HS-27A (cell line): ENCODE measurements at regions not wholly inside any gene's neighbourhood (a gene's known extent, or its start where the extent isn't known, plus 50 kb on each side); places are given as distances from the start of the nearest gene placed in this dataset.

Source experiments
- DNase-seq: peaks from one replicate; pipeline ENCODE4 v3.0.0-alpha.2; 2012; ENCODE audit warnings: low read depth, missing footprints

DNA sequence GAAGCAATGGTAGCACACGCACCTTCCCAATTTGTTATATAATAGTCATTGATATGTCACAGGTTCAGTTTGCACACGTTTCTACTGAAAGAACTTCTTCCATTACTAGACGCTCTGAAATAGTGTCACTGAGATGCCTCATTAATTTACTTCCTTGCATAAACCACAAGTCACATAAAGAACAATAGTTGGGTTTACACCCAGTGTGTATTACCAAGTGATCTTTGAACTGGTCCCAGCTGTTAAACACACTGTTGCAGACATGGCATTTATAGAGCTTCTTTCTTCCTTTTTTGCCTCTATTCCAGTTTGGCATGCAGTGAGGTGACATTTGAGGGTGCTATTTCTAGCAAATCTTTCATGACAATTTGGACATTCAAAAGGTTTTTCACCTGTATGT, 245.3 kb downstream of the EPM2A start:
- no peak for DNase-seq

DNA sequence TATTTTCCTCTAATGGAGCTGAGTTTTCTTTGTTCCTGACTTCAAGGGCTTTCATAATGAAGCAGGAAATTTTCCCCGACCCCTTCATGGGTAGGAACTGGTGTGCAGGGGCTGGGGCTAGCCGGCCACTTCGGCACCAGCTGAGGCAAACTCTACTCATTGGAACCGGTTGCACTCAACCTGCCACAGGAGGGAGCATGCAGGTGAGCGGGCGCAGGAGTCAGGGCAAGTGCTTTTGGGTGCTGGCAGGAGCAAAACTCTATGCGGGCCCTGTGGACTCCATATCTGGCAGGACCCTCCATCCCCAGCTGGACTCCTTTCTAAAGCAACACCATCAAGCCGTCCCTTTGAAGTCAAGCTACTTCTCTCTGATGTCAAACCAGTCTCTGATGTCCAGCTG, 244.2 kb downstream of the EPM2A start:
- DNase-seq, result no peak

DNA sequence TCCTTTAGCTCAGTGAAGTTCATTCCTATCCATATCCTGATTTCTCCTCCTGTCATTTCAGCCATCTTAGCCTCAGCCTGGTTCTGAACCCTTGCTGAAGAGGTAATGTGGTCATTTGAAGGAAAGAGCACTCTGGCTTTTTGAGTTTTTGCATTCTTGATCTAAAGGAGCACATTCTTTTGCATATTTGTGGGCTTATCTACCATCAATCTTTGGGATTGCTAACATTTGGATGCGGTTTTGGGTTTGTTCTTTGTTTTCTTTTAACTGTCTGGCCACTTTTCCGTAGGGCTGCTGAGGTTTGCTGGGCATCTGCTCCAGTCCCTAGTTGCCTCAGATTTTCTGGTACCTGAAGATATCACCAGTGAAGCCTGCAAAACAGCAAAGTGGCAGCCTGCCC, 238.3 kb downstream of the EPM2A start:
- DNase-seq, result peak; percentile 12

DNA sequence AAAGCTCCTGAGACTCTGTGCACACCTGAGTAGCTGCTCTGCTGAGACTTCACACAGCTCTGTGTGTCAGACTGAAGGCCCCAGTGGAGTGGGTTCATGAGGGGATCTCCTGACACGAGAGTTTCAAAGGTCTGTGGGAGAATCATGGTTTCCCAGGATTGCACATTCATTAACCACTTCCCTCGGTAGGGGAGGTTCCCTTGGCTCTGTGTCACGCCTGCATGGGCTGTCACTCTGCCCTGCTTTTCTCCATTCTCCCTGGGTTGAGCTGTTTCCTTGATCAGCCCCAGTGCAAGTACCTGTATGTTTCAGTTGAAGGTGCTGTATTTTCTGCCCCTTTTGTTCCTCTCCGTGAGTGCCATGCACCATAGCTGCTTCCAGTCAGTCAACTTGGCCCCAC, 236.9 kb downstream of the EPM2A start:
- no peak for DNase-seq

- DNase-seq, result no peak
Observed at GRCh38 chr6:145502416-145502815, 232.9 kb downstream of the EPM2A start.

DNA sequence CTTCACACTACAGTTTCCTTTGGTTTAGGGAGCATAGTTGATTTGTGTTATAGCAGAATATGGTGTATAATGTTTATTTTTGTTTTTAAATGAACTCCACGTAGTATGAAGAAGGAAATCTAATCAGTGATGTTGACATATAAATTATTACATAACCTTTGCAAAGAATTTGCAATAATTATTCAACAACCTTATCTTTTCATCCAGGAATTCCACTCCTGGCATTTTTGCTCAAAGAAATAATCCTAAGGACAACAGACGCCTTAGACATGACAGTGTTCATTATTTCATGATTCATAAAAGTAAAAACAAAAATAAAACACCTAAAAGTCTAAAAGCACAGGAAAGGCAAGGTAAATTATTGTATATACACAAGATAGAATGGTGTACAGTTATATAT, 229.2 kb downstream of the EPM2A start:
- DNase-seq, result no peak

DNA sequence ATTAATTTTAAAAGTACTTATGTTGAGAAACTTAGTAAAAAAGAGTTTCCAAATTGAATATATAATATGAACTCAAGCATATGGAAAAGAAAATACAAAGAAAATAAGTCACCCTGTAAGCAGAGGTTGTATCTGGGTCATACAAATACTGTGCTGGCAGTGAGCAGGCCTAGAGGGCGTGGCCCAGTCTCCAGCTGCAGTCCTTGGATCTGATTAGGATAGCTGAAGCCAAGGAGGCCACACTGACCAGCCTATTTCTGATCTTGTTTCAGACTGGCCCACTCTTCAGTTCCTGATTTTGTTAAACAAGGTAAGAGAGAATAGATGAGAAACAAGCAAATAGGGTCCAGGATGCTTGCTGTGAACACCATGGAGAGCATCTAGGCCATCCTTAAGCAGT, 228.8 kb downstream of the EPM2A start:
- DNase-seq, result no peak

- DNase-seq, result no peak
Observed at GRCh38 chr6:145507239-145507638, 228.1 kb downstream of the EPM2A start.

DNA sequence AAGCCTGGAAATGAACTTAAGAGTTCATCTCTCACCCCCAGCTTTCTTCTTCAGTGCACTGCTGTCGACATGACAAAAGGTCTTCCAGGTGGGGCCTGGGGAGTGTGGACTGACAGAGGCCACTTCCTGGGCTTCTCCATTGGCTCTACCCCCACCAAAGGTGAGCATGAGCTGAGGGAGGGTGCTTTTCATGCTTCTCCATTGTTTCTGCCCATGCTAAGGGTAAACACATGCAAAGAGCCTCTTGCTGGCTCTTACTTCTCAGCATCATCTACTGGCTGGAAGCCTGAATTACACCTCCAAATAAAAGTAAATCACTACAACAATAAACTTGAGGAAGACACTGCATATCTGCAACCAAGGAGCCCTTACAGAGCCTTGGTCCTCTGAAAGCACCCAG, 227.2 kb downstream of the EPM2A start:
- DNase-seq, result no peak

DNA sequence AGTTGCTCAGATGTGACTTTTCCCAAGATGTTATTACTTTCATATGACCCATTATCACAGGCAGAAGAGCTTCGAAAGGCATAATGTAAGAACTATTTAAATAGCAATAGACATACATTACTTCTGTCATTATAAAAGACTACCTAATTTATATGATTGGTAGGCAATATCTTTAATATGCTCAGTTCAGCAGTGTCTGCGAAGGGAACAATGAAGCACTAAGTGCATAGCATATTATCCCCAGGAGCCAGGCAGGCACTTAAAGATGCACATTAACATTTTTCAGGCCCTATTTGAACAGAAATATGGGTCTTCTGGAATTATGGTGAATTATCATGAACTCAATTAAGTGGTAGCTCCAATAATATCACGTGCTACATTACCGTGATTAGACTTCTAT, 217.8 kb downstream of the EPM2A start:
- no peak for DNase-seq

DNA sequence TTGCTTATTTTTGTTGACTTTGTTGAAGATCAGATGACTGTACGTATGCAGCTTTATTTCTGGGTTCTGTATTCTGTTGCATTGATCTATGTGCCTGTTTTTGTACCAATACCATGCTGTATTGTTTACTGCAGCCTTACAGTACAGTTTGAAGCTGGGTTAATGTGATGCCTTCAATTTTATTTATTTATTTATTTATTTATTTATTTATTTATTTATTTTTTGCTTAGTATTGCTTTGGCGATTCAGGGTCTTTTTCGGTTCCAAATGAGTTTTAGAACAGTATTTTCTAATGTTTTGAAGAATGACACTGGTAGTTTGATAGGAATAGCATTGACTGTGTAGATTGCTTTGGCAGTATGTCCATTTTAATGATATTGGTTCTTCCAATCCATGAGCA, 210.3 kb downstream of the EPM2A start:
- no peak for DNase-seq

GRCh38 chr6:145529582-145529981, 205.7 kb downstream of the EPM2A start:
- DNase-seq, result no peak

- DNase-seq, result no peak
Observed at GRCh38 chr6:145530454-145530853, 204.9 kb downstream of the EPM2A start.

- DNase-seq, result no peak
Observed at GRCh38 chr6:145531032-145531431, 204.3 kb downstream of the EPM2A start.

- no peak for DNase-seq
Observed at GRCh38 chr6:145531822-145532221, 203.5 kb downstream of the EPM2A start.

DNA sequence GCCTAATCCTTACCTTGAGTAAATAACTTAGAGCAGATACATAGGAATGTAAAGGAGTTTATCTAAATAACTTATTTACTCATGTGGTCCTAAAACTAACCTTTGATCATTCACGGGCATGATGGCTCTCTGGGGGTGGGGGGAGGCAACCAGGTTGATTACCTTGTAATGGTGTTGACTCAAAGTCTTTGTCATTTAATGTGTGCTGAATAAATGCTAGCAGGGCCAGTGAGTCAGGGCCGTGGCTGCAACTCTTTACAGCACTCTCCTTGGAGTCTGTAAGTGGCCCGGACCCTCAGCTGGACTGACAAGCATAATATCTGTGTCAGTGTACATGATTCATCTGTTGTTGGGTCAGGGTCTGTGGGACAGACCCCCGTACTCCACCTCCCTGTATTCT, 203.0 kb downstream of the EPM2A start:
- no peak for DNase-seq

GRCh38 chr6:145534989-145535388, 200.3 kb downstream of the EPM2A start:
- DNase-seq, result no peak

DNA sequence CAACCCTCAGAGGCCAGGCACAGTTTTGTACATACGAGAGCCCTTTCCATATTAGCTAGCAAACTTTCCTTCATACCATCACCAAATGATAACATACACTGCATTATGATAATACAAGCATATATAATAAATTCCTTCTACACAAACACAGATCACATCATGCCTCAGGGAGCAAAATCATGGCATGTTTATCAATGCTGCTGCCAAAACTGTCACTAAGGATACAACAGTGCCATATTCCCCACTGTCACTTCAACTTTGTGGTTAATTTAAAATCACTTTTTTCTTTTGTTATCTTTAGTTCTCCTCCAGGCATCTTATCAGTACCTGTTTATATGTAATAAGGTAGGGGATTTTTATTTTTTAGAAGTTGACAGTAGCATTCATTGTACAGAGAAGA, 196.3 kb downstream of the EPM2A start:
- DNase-seq, result no peak

GRCh38 chr6:145539831-145540230, 195.5 kb downstream of the EPM2A start:
- DNase-seq, result no peak

DNA sequence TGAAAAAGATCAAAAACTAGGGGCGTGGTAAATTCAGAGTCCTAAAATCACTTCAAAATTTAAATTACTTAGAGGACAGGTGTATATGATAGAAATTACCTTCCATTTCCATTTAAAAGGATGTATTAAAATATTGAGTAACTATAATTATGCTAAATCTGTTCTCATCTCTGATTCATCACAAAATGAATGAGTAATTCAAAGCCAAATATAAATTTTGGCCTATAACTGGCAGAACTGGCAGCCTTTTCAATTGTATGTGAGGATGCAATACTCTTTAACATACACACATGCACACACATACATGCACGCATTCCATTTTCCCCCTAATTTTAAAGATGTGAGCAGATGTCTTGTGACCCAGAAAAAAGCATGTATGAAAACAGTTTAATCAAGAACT, 194.6 kb downstream of the EPM2A start:
- DNase-seq, result no peak

- peak; percentile 24 for DNase-seq
Observed at GRCh38 chr6:145544041-145544440, 191.3 kb downstream of the EPM2A start.

DNA sequence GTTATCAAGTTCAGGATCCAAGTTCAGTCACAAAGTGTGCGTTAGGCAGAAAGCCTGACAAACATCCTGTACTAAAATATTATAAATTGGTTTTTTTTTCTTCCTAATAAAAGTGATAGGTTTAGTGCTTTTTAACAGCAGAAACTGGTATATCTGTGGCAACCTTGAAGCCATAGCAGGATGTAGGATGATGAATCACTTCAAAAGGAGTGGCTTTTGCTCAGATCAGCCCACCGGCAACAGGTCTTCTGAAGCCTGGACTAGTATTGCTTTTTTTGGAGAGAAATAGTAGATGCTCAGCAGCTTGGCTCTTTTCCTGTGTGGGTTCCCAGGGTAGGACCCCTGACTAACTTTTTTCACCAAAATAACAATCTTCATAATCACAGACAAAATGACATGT, 190.8 kb downstream of the EPM2A start:
- DNase-seq, result no peak

DNA sequence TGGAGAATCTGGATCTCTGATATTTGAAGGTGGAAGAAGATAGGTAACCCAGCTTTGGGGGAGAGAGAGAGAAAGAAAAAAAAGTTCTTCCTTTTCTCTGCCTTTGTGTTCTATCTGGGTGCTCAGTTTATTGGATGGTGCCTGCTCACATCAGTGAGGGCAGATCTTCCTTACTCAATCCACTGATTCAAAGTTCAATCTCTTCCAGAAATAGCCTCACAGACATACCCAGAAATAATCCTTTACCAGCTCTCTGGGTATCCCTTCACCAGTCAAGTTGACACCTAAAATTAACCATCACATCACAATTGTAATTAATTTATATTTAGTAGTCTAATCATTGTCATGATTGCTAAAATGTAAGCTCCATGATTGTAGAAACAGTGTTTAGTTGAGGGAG, 189.1 kb downstream of the EPM2A start:
- DNase-seq, result no peak

DNA sequence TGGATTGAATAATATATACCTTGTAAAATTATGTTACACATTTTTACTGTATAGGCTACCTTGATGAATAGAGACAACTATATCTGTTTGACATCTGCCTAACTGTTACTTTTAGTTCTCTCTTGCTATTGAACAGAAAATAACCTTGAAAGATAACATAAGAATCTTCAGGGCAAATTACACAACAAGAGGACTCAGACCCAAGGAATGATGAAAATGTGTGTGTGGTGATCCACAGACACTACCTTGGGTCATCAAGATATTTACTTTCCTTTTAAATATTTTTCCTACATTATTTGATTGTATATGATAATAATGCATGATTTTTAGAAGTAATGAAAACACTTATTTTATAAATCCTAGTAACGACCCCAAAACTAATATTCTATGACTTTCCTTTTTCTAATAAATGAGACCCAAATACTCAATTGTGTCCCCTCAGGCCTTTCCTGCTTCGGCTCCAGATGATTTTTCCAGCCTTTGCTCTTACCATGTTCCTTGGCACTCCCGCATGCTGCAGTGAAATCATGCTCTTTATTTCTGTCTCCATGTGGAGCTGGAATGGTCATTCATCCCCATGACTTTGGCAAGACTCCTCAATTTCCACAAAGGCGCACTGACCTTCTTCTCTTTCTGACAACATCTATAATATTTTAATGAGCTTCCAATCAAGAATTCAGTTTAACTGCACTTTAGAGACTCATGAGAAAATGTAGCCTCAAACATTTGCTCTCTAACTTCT, 187.6 kb downstream of the EPM2A start:
- DNase-seq, result no peak
